IMR-90 (cell line): ENCODE measurements at regions not wholly inside any gene's neighbourhood (a gene's known extent, or its start where the extent isn't known, plus 50 kb on each side); places are given as distances from the start of the nearest gene placed in this dataset.

Source experiments
- ATAC-seq: fragments of 200-7000 bp; cut with Tn5 transposase; 2 replicates; pipeline ENCODE4 v1.9.1; 2020; ENCODE audit warnings: low read depth, mild to moderate bottlenecking, moderate library complexity
- BruUV-seq: library from RNA; stranded (reverse); fragments of 400-500 nt; replicated peaks from 2 replicates; lab custom pipeline; 2021; lab: Mats Ljungman, UMichigan
- CTCF ChIA-PET: fragments of 300-600 bp; formaldehyde crosslinking; extraction: SDS; loops from one replicate; lab custom pipeline; 2021; ENCODE audit warnings: antibody characterized with exemption; lab: Yijun Ruan, JAX
- POLR2A ChIA-PET: fragments of 300-600 bp; sonication (Branson Sonifier 250); formaldehyde crosslinking; loops from one replicate; lab custom pipeline; 2022; ENCODE audit warnings: antibody characterized with exemption; ENCODE audit not compliant: unreplicated experiment; lab: Charles Lee
- DNase-seq: peaks from one replicate; pipeline ENCODE4 v3.0.0; 2013
- H2AFZ ChIP-seq: replicated peaks from 2 replicates; pipeline ENCODE3; 2013; ENCODE audit warnings: low read length, mild to moderate bottlenecking; ENCODE audit not compliant: poor library complexity
- H2AK5ac ChIP-seq: 2 replicates; pipeline ENCODE4 v1.6.1; 2013; ENCODE audit warnings: low read depth, low read length, inconsistent platforms
- H2AK9ac ChIP-seq: replicated peaks from 2 replicates; pipeline ENCODE3; 2013; ENCODE audit warnings: mild to moderate bottlenecking, low read depth, low read length, moderate library complexity; ENCODE audit not compliant: poor library complexity
- H2BK120ac ChIP-seq: 2 replicates; pipeline ENCODE4 v1.6.1; 2013; ENCODE audit warnings: low read depth, low read length, inconsistent platforms
- H2BK15ac ChIP-seq: 3 replicates; pipeline ENCODE4 v1.6.1; 2013; ENCODE audit warnings: low read depth, low read length, inconsistent platforms
- H2BK20ac ChIP-seq: 2 replicates; pipeline ENCODE4 v1.6.1; 2013; ENCODE audit warnings: low read depth, mild to moderate bottlenecking, inconsistent platforms, low read length, moderate library complexity
- H2BK5ac ChIP-seq: 2 replicates; pipeline ENCODE4 v1.6.1; 2013; ENCODE audit warnings: mild to moderate bottlenecking, low read depth, low read length, inconsistent platforms; ENCODE audit not compliant: poor library complexity, severe bottlenecking
- H3K14ac ChIP-seq: replicated peaks from 2 replicates; pipeline ENCODE4 v1.6.1; 2013; ENCODE audit warnings: low read depth, low read length, inconsistent platforms
- H3K18ac ChIP-seq: 2 replicates; pipeline ENCODE4 v1.6.1; 2013; ENCODE audit warnings: low read depth, low read length, control low read depth
- H3K23ac ChIP-seq: 2 replicates; pipeline ENCODE4 v1.6.1; 2013; ENCODE audit warnings: low read depth, low read length, inconsistent platforms
- H3K27ac ChIP-seq: 2 replicates; pipeline ENCODE4 v1.5.1; 2013; ENCODE audit warnings: mild to moderate bottlenecking, control low read depth, low read length; ENCODE audit not compliant: insufficient read depth
- H3K27me3 ChIP-seq: 2 replicates; pipeline ENCODE4 v1.6.1; 2013; ENCODE audit warnings: low read length; ENCODE audit not compliant: control insufficient read depth, insufficient read depth
- H3K36me3 ChIP-seq: 2 replicates; pipeline ENCODE4 v1.6.1; 2013; ENCODE audit warnings: low read length, mixed read lengths; ENCODE audit not compliant: control insufficient read depth, insufficient read depth
- H3K4ac ChIP-seq: 2 replicates; pipeline ENCODE4 v1.6.1; 2013; ENCODE audit warnings: low read depth, low read length, inconsistent platforms
- H3K4me1 ChIP-seq: 2 replicates; pipeline ENCODE4 v1.6.1; 2013; ENCODE audit warnings: low read length, mixed read lengths; ENCODE audit not compliant: control insufficient read depth, insufficient read depth
- H3K4me2 ChIP-seq: 2 replicates; pipeline ENCODE4 v1.6.1; 2013; ENCODE audit warnings: low read depth, mild to moderate bottlenecking, control low read depth, low read length, moderate library complexity
- H3K4me3 ChIP-seq: 2 replicates; pipeline ENCODE4 v1.5.1; 2013; ENCODE audit warnings: low read depth, mild to moderate bottlenecking, control low read depth, low read length, moderate library complexity; ENCODE audit not compliant: insufficient read depth
- H3K56ac ChIP-seq: 2 replicates; pipeline ENCODE4 v1.6.1; 2013; ENCODE audit warnings: low read length, inconsistent platforms; ENCODE audit not compliant: insufficient read depth; ENCODE audit errors: extremely low read depth
- H3K79me1 ChIP-seq, 2 experiments: 2 replicates each; pipeline ENCODE4 v1.6.1; 2013; ENCODE audit warnings: low read length in 2 of 2, inconsistent platforms in 1 of 2, low read depth in 1 of 2
- H3K9ac ChIP-seq: 2 replicates; pipeline ENCODE4 v1.6.1; 2013; ENCODE audit warnings: low read depth, low read length, control low read depth
- H3K9me1 ChIP-seq: 2 replicates; pipeline ENCODE4 v1.6.1; 2013; ENCODE audit warnings: low read length, inconsistent platforms; ENCODE audit not compliant: insufficient read depth
- H3K9me3 ChIP-seq: 2 replicates; pipeline ENCODE4 v1.6.1; 2013; ENCODE audit warnings: low read length; ENCODE audit not compliant: control insufficient read depth, insufficient read depth
- H4K20me1 ChIP-seq: 2 replicates; pipeline ENCODE4 v1.6.1; 2013; ENCODE audit warnings: low read length, inconsistent platforms; ENCODE audit not compliant: insufficient read depth
- H4K5ac ChIP-seq: 2 replicates; pipeline ENCODE4 v1.6.1; 2013; ENCODE audit warnings: mild to moderate bottlenecking, low read depth, low read length, control low read depth
- H4K8ac ChIP-seq, 2 experiments: 2 replicates each; pipeline ENCODE4 v1.6.1; 2013; ENCODE audit warnings: low read depth in 2 of 2, low read length in 2 of 2, control low read depth in 1 of 2, inconsistent platforms in 1 of 2
- H4K91ac ChIP-seq: 2 replicates; pipeline ENCODE4 v1.6.1; 2013; ENCODE audit warnings: low read depth, low read length, inconsistent platforms; ENCODE audit not compliant: insufficient read depth
- CEBPB ChIP-seq: IDR thresholded peaks from 2 replicates; pipeline ENCODE4 v1.6.1; 2012; ENCODE audit warnings: low read depth, low read length, improper control_type of control experiment
- CHD1 ChIP-seq: IDR thresholded peaks from 2 replicates; pipeline ENCODE4 v1.6.1; 2012; ENCODE audit warnings: low read depth, low read length, improper control_type of control experiment
- MAFK ChIP-seq: IDR thresholded peaks from 2 replicates; pipeline ENCODE4 v1.6.1; 2012; ENCODE audit warnings: low read depth, low read length, improper control_type of control experiment
- MXI1 ChIP-seq: IDR thresholded peaks from 2 replicates; pipeline ENCODE4 v1.6.1; 2012; ENCODE audit warnings: low read depth, mild to moderate bottlenecking, low read length, moderate library complexity, borderline replicate concordance
- POLR2A ChIP-seq: IDR thresholded peaks from 2 replicates; pipeline ENCODE4 v1.6.1; 2012; ENCODE audit warnings: mild to moderate bottlenecking, low read depth, low read length
- RCOR1 ChIP-seq: IDR thresholded peaks from 2 replicates; pipeline ENCODE4 v1.6.1; 2012; ENCODE audit warnings: mild to moderate bottlenecking, low read length, improper control_type of control experiment; ENCODE audit not compliant: insufficient replicate concordance
- RFX5 ChIP-seq: IDR thresholded peaks from 2 replicates; pipeline ENCODE4 v1.8.0; 2012; ENCODE audit warnings: low read depth, mild to moderate bottlenecking, low read length, moderate library complexity
- WGBS, 2 experiments: methylation state at CpG; one replicate each; pipeline versions ENCODE4 v1.1.5 to v1.1.7; 2013; ENCODE audit warnings: missing lambda C conversion rate in 2 of 2; ENCODE audit not compliant: insufficient read length in 1 of 2; ENCODE audit errors: extremely low coverage in 2 of 2; 5-methylcytosine and 5-hydroxymethylcytosine counted together
- dilution Hi-C: fragments of 300-500 bp; cut with HindIII; formaldehyde crosslinking; loops from one replicate; pipeline ENCODE4 v1.14.3; 2018; ENCODE audit warnings: low sequenced_read_pairs; ENCODE audit not compliant: unreplicated experiment
- in situ Hi-C: fragments of 300-500 bp; cut with MboI; formaldehyde crosslinking; loops from 3 replicates; pipeline ENCODE4 v1.14.3; 2019; ENCODE audit warnings: low sequenced_read_pairs, inconsistent platforms, mixed read lengths
- intact Hi-C: fragments of 100-400 bp; cut with micrococcal nuclease; formaldehyde crosslinking; loops from 2 replicates; pipeline ENCODE4 v1.10.0; 2022
- TF ChIP-seq, protein P1 (sequence below): fragments of 150-350 bp; IDR thresholded peaks from 2 replicates; pipeline ENCODE4 v1.6.1; 2017; ENCODE audit warnings: mild to moderate bottlenecking, antibody characterized with exemption, low read length, low read depth
- TF ChIP-seq, protein P2 (sequence below): conservative IDR thresholded peaks from 2 replicates; pipeline ENCODE4 v1.5.1; 2012; ENCODE audit warnings: mild to moderate bottlenecking, low read depth, low read length, improper control_type of control experiment
- TF ChIP-seq, protein P3 (sequence below): fragments of 150-350 bp; IDR thresholded peaks from 2 replicates; pipeline ENCODE4 v1.6.1; 2016; ENCODE audit warnings: low read depth, mild to moderate bottlenecking, low read length, moderate library complexity, borderline replicate concordance

GRCh38 chr5:5726401-5726800, 303.9 kb downstream of the ICE1 start:
- Histone ChIP-seq H3K79me1 (no peaks in the 10 kb centered on the region), H2BK20ac (no peak overlapping the region), H3K4me2 (no peak overlapping the region), H3K27me3 (no peaks in the 10 kb centered on the region), H3K9ac (no peak overlapping the region), H3K9me1 (no peaks in the 10 kb centered on the region), H2BK5ac (no peak overlapping the region), H2BK15ac (no peak overlapping the region), H3K36me3 (no peaks in the 10 kb centered on the region), H4K5ac (no peak overlapping the region), H3K27ac (no peak overlapping the region), H4K8ac (no peak overlapping the region), H2AK5ac (no peak overlapping the region), H3K4ac (no peak overlapping the region), H2BK120ac (no peak overlapping the region), H3K18ac (no peak overlapping the region), H3K4me3 (no peak overlapping the region), H3K4me1 (no peaks in the 10 kb centered on the region), H4K91ac (no peak overlapping the region), H4K20me1 (no peaks in the 10 kb centered on the region), H3K9me3 (peaks cover 27% of the 10 kb centered on the region), H3K14ac (no peak overlapping the region), H2AFZ (no peak overlapping the region), H2AK9ac (no peak overlapping the region), H3K56ac (no peak overlapping the region), H3K23ac (no peak overlapping the region)
- in situ Hi-C loops, result no loop called here
- intact Hi-C loops, result no loop called here
- CTCF ChIA-PET, result no interaction called here
- BruUV-seq, result no TSS peak
- WGBS, 2 experiments, result no CpG with 5 or more reads among the region's 6 CpGs
- dilution Hi-C loops, result no loop called here
- POLR2A ChIA-PET, result no interaction called here
- ATAC-seq, result no peak
- TF ChIP-seq, protein P1, sequence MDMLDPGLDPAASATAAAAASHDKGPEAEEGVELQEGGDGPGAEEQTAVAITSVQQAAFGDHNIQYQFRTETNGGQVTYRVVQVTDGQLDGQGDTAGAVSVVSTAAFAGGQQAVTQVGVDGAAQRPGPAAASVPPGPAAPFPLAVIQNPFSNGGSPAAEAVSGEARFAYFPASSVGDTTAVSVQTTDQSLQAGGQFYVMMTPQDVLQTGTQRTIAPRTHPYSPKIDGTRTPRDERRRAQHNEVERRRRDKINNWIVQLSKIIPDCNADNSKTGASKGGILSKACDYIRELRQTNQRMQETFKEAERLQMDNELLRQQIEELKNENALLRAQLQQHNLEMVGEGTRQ, result no peak
- TF ChIP-seq, protein P2, sequence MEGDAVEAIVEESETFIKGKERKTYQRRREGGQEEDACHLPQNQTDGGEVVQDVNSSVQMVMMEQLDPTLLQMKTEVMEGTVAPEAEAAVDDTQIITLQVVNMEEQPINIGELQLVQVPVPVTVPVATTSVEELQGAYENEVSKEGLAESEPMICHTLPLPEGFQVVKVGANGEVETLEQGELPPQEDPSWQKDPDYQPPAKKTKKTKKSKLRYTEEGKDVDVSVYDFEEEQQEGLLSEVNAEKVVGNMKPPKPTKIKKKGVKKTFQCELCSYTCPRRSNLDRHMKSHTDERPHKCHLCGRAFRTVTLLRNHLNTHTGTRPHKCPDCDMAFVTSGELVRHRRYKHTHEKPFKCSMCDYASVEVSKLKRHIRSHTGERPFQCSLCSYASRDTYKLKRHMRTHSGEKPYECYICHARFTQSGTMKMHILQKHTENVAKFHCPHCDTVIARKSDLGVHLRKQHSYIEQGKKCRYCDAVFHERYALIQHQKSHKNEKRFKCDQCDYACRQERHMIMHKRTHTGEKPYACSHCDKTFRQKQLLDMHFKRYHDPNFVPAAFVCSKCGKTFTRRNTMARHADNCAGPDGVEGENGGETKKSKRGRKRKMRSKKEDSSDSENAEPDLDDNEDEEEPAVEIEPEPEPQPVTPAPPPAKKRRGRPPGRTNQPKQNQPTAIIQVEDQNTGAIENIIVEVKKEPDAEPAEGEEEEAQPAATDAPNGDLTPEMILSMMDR, result no peak
- TF ChIP-seq, protein P3, sequence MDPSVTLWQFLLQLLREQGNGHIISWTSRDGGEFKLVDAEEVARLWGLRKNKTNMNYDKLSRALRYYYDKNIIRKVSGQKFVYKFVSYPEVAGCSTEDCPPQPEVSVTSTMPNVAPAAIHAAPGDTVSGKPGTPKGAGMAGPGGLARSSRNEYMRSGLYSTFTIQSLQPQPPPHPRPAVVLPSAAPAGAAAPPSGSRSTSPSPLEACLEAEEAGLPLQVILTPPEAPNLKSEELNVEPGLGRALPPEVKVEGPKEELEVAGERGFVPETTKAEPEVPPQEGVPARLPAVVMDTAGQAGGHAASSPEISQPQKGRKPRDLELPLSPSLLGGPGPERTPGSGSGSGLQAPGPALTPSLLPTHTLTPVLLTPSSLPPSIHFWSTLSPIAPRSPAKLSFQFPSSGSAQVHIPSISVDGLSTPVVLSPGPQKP, result no peak
- TF ChIP-seq POLR2A (no peak), CHD1 (no peak), RFX5 (no peak), RCOR1 (no peak), MXI1 (no peak), MAFK (no peak), CEBPB (no peak)
- no peak for DNase-seq
